Liver (tissue), 8 donors: ENCODE measurements at regions not wholly inside any gene's neighbourhood (a gene's known extent, or its start where the extent isn't known, plus 50 kb on each side); places are given as distances from the start of the nearest gene placed in this dataset.

Experiments used
- DNase-seq: peaks from one replicate; pipeline ENCODE4 v3.0.0-alpha.2; 2017; ENCODE audit warnings: low spot score
- H3K27ac ChIP-seq, 2 donors: one replicate each; pipeline ENCODE4 v1.7.0; 2013; ENCODE audit warnings: inconsistent platforms in 2 of 2, low read length in 2 of 2, control low read depth in 1 of 2, low read depth in 1 of 2, mild to moderate bottlenecking in 1 of 2
- H3K27me3 ChIP-seq, 4 donors: one replicate each; pipeline versions ENCODE4 v1.6.1 to v1.7.0; 2013; ENCODE audit warnings: low read length in 3 of 4, inconsistent platforms in 1 of 4, mild to moderate bottlenecking in 1 of 4, moderate library complexity in 1 of 4; ENCODE audit not compliant: control insufficient read depth in 4 of 4, insufficient read depth in 4 of 4
- H3K36me3 ChIP-seq, 4 donors: one replicate each; pipeline versions ENCODE4 v1.6.1 to v1.7.0; 2013; ENCODE audit warnings: low read length in 3 of 4, mild to moderate bottlenecking in 3 of 4, low read depth in 1 of 4, moderate library complexity in 1 of 4; ENCODE audit not compliant: control insufficient read depth in 4 of 4, insufficient read depth in 3 of 4
- H3K4me1 ChIP-seq, 4 donors: one replicate each; pipeline versions ENCODE4 v1.6.1 to v1.7.0; 2013; ENCODE audit warnings: low read length in 3 of 4, mild to moderate bottlenecking in 3 of 4, moderate library complexity in 1 of 4; ENCODE audit not compliant: control insufficient read depth in 4 of 4, insufficient read depth in 4 of 4
- H3K4me3 ChIP-seq, 3 donors: one replicate each; pipeline versions ENCODE4 v1.6.1 to v1.7.0; 2013; ENCODE audit warnings: low read length in 3 of 3, control low read depth in 1 of 3, low read depth in 1 of 3, mild to moderate bottlenecking in 1 of 3
- H3K9ac ChIP-seq, 2 donors: one replicate each; pipeline ENCODE4 v1.7.0; 2013; ENCODE audit warnings: low read length in 2 of 2, mild to moderate bottlenecking in 2 of 2, moderate library complexity in 2 of 2, control low read depth in 1 of 2, low read depth in 1 of 2
- H3K9me3 ChIP-seq, 4 donors: one replicate each; pipeline versions ENCODE4 v1.6.1 to v1.7.0; 2013; ENCODE audit warnings: low read length in 3 of 4; ENCODE audit not compliant: control insufficient read depth in 4 of 4
- ATF3 ChIP-seq: IDR thresholded peaks from 2 replicates; pipeline ENCODE4 v1.6.1; 2016; ENCODE audit warnings: antibody characterized with exemption
- CTCF ChIP-seq: fragments of 150-350 bp; IDR thresholded peaks from 2 replicates; pipeline ENCODE4 v1.5.1; 2017; ENCODE audit warnings: improper control_type of control experiment, low read depth, low read length; ENCODE audit not compliant: missing input control
- EGR1 ChIP-seq, 2 donors: IDR thresholded peaks; 2 replicates each; pipeline ENCODE4 v1.6.1; 2016 to 2018; ENCODE audit warnings: antibody characterized with exemption in 2 of 2, low read depth in 2 of 2
- FOXA1 ChIP-seq: IDR thresholded peaks from 2 replicates; pipeline ENCODE4 v1.6.1; 2016; ENCODE audit warnings: antibody characterized with exemption
- FOXA2 ChIP-seq: IDR thresholded peaks from 2 replicates; pipeline ENCODE4 v1.6.1; 2016; ENCODE audit warnings: antibody characterized with exemption
- GABPA ChIP-seq, 2 donors: IDR thresholded peaks in 1 of 2; conservative IDR thresholded peaks in 1 of 2; 2 replicates each; pipeline ENCODE4 v1.6.1; 2016; ENCODE audit warnings: antibody characterized with exemption in 2 of 2, mild to moderate bottlenecking in 1 of 2, moderate library complexity in 1 of 2
- HNF4A ChIP-seq, 2 donors: conservative IDR thresholded peaks; 2 replicates each; pipeline ENCODE4 v1.6.1; 2016; ENCODE audit warnings: antibody characterized with exemption in 2 of 2, mild to moderate bottlenecking in 2 of 2
- MAX ChIP-seq: IDR thresholded peaks from 2 replicates; pipeline ENCODE4 v1.6.1; 2016; ENCODE audit warnings: antibody characterized with exemption
- NR2F2 ChIP-seq: IDR thresholded peaks from 2 replicates; pipeline ENCODE4 v1.6.1; 2016; ENCODE audit warnings: antibody characterized with exemption
- RAD21 ChIP-seq, 2 donors: IDR thresholded peaks; 2 replicates each; pipeline ENCODE4 v1.6.1; 2016; ENCODE audit warnings: antibody characterized with exemption in 2 of 2, mild to moderate bottlenecking in 2 of 2
- SP1 ChIP-seq: IDR thresholded peaks from 2 replicates; pipeline ENCODE4 v1.6.1; 2018; ENCODE audit warnings: antibody characterized with exemption, mild to moderate bottlenecking
- YY1 ChIP-seq: IDR thresholded peaks from 2 replicates; pipeline ENCODE4 v1.6.1; 2016; ENCODE audit warnings: antibody characterized with exemption, mild to moderate bottlenecking
- ZBTB33 ChIP-seq: IDR thresholded peaks from 2 replicates; pipeline ENCODE4 v1.6.1; 2016; ENCODE audit warnings: antibody characterized with exemption
- WGBS: extraction: QIAGEN DNeasy Blood & Tissue Kit; methylation state at CpG from one replicate; pipeline ENCODE4 v1.1.7; 2013; 5-methylcytosine and 5-hydroxymethylcytosine counted together
- donor health status: healthy.
- donor health status: healthy.
- donor health status: healthy.
- donor health status: healthy.
- donor health status: healthy.

GRCh38 chr7:131115340-131115739, 212.3 kb upstream of the MKLN1 start:
- 93% methylated on average over 5 of the region's 5 CpGs for WGBS
- H3K27me3 ChIP-seq: no peaks in the 10 kb centered on the region
- peaks cover 0 to 2% (median under 1%) of the 10 kb centered on the region in 4 donors for H3K9me3 ChIP-seq

GRCh38 chr7:131117439-131117838, 210.2 kb upstream of the MKLN1 start:
- Histone ChIP-seq H3K36me3 (no peaks in the 10 kb centered on the region), H3K9ac (no peak overlapping the region), H3K4me1 (no peaks in the 10 kb centered on the region), H3K27me3 (no peaks in the 10 kb centered on the region), H3K9me3 (peaks cover 0 to 2% (median under 1%) of the 10 kb centered on the region in 4 donors), H3K27ac (no peak overlapping the region), H3K4me3 (no peak overlapping the region)
- TF ChIP-seq NR2F2 (no peak), FOXA1 (no peak), YY1 (no peak), EGR1 (IDR thresholded peaks at IDR 0.05; ENCODE audit: low read depth in 2 of 2) (no peak), SP1 (no peak), RAD21 (IDR thresholded peaks at IDR 0.05) (no peak)
- DNase-seq: no peak
- 77% methylated on average over 1 of the region's 1 CpG for WGBS

More at GRCh38 chr7:131115340-131115739, 212.3 kb upstream of the MKLN1 start:
- Histone ChIP-seq H3K27ac (no peak overlapping the region), H3K9ac (no peak overlapping the region), H3K36me3 (no peaks in the 10 kb centered on the region), H3K4me1 (peaks cover 0 to 13% (median 9%) of the 10 kb centered on the region in 4 donors), H3K4me3 (no peak overlapping the region)
- no peak for TF ChIP-seq SP1
- no peak for TF ChIP-seq MAX
- TF ChIP-seq ATF3: no peak
- TF ChIP-seq FOXA1: no peak
- TF ChIP-seq HNF4A (conservative IDR thresholded peaks at IDR 0.05): no peak
- TF ChIP-seq FOXA2: no peak
- no peak for TF ChIP-seq GABPA (IDR thresholded peaks at IDR 0.05 in 1 of 2, conservative IDR thresholded peaks at IDR 0.05 in 1 of 2)
- TF ChIP-seq NR2F2: no peak
- no peak for TF ChIP-seq CTCF
- DNase-seq: no peak

- H3K9me3 ChIP-seq: peaks cover 0 to 2% (median under 1%) of the 10 kb centered on the region in 4 donors
- no peaks in the 10 kb centered on the region for H3K36me3 ChIP-seq
- H3K4me1 ChIP-seq: no peaks in the 10 kb centered on the region
- no peak overlapping the region for H3K4me3 ChIP-seq
- TF ChIP-seq ZBTB33: no peak
- no peak for TF ChIP-seq RAD21 (IDR thresholded peaks at IDR 0.05)
- TF ChIP-seq YY1: no peak
- TF ChIP-seq HNF4A (conservative IDR thresholded peaks at IDR 0.05): no peak
- no peak for TF ChIP-seq CTCF
- DNase-seq: no peak
- no peak overlapping the region for H3K27ac ChIP-seq
- no peaks in the 10 kb centered on the region for H3K27me3 ChIP-seq
- no peak overlapping the region for H3K9ac ChIP-seq
- 94% methylated on average over 1 of the region's 1 CpG for WGBS
Observed at GRCh38 chr7:131119381-131119780, 208.3 kb upstream of the MKLN1 start.
